ENCODE measurements at regions not wholly inside any gene's neighbourhood (a gene's known extent, or its start where the extent isn't known, plus 50 kb on each side); places are given as distances from the start of the nearest gene placed in this dataset.

DNA sequence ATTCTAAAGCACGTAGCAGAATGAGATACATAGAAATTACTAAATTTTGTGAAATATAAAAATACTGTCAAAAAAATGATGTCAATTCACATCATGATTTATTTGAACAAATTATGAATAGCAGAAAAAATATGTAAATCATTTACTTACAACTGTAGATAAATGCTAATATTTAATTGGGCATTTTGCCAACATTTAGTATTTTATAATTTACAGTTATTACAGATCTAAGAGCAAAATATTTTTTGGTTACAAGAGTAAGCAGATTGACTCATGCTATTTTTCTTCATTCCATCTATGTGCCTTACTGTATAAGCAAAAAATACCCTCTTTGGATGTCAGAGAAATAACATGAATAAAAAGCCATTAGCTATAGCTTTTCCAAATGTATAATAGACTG lies 282.3 kb upstream of the RGS18 start:
- FAIRE-seq = no peak
- in situ Hi-C loops (cut with MboI) = no loop called here

More for the DNA sequence above, 282.3 kb upstream of the RGS18 start:
- H3K27ac ChIP-seq (ENCODE audit: control insufficient read depth, insufficient read depth) = no peak overlapping the region
- no peaks in the 10 kb centered on the region for H3K36me3 ChIP-seq (ENCODE audit: control insufficient read depth in 2 of 2, insufficient read depth in 2 of 2, low read length in 1 of 2)
- H3K4me3 ChIP-seq = no peak overlapping the region
- H3K27me3 ChIP-seq (replicated peaks in 1 of 2; ENCODE audit: control insufficient read depth in 2 of 2, insufficient read depth in 2 of 2, low read length in 1 of 2) = no peaks in the 10 kb centered on the region
- H3K9me3 ChIP-seq (replicated peaks; ENCODE audit: control insufficient read depth, insufficient read depth, low read length) = no peaks in the 10 kb centered on the region
- TF ChIP-seq TCF12 (IDR thresholded peaks at IDR 0.05; ENCODE audit: low read depth, low read length) = no peak
- TF ChIP-seq, protein P1, sequence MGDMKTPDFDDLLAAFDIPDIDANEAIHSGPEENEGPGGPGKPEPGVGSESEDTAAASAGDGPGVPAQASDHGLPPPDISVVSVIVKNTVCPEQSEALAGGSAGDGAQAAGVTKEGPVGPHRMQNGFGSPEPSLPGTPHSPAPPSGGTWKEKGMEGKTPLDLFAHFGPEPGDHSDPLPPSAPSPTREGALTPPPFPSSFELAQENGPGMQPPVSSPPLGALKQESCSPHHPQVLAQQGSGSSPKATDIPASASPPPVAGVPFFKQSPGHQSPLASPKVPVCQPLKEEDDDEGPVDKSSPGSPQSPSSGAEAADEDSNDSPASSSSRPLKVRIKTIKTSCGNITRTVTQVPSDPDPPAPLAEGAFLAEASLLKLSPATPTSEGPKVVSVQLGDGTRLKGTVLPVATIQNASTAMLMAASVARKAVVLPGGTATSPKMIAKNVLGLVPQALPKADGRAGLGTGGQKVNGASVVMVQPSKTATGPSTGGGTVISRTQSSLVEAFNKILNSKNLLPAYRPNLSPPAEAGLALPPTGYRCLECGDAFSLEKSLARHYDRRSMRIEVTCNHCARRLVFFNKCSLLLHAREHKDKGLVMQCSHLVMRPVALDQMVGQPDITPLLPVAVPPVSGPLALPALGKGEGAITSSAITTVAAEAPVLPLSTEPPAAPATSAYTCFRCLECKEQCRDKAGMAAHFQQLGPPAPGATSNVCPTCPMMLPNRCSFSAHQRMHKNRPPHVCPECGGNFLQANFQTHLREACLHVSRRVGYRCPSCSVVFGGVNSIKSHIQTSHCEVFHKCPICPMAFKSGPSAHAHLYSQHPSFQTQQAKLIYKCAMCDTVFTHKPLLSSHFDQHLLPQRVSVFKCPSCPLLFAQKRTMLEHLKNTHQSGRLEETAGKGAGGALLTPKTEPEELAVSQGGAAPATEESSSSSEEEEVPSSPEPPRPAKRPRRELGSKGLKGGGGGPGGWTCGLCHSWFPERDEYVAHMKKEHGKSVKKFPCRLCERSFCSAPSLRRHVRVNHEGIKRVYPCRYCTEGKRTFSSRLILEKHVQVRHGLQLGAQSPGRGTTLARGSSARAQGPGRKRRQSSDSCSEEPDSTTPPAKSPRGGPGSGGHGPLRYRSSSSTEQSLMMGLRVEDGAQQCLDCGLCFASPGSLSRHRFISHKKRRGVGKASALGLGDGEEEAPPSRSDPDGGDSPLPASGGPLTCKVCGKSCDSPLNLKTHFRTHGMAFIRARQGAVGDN (IDR thresholded peaks at IDR 0.05) = no peak
- TF ChIP-seq BMI1 (IDR thresholded peaks at IDR 0.05; ENCODE audit: borderline replicate concordance) = no peak
- TF ChIP-seq FOXM1 (IDR thresholded peaks at IDR 0.05; ENCODE audit: low read depth, low read length) = no peak
- TF ChIP-seq, protein P2, sequence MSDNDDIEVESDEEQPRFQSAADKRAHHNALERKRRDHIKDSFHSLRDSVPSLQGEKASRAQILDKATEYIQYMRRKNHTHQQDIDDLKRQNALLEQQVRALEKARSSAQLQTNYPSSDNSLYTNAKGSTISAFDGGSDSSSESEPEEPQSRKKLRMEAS (IDR thresholded peaks at IDR 0.05; ENCODE audit: low read depth, low read length) = no peak
- TF ChIP-seq, protein P3, sequence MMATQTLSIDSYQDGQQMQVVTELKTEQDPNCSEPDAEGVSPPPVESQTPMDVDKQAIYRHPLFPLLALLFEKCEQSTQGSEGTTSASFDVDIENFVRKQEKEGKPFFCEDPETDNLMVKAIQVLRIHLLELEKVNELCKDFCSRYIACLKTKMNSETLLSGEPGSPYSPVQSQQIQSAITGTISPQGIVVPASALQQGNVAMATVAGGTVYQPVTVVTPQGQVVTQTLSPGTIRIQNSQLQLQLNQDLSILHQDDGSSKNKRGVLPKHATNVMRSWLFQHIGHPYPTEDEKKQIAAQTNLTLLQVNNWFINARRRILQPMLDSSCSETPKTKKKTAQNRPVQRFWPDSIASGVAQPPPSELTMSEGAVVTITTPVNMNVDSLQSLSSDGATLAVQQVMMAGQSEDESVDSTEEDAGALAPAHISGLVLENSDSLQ (IDR thresholded peaks at IDR 0.05) = no peak
- no peak for TF ChIP-seq RAD21 (IDR thresholded peaks at IDR 0.05; ENCODE audit: insufficient read depth, low read depth, low read length)
- TF ChIP-seq ATF7 (IDR thresholded peaks at IDR 0.05; ENCODE audit: low read depth) = no peak
- TF ChIP-seq, protein P4, sequence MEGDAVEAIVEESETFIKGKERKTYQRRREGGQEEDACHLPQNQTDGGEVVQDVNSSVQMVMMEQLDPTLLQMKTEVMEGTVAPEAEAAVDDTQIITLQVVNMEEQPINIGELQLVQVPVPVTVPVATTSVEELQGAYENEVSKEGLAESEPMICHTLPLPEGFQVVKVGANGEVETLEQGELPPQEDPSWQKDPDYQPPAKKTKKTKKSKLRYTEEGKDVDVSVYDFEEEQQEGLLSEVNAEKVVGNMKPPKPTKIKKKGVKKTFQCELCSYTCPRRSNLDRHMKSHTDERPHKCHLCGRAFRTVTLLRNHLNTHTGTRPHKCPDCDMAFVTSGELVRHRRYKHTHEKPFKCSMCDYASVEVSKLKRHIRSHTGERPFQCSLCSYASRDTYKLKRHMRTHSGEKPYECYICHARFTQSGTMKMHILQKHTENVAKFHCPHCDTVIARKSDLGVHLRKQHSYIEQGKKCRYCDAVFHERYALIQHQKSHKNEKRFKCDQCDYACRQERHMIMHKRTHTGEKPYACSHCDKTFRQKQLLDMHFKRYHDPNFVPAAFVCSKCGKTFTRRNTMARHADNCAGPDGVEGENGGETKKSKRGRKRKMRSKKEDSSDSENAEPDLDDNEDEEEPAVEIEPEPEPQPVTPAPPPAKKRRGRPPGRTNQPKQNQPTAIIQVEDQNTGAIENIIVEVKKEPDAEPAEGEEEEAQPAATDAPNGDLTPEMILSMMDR (IDR thresholded peaks at IDR 0.05 in 2 of 3, conservative IDR thresholded peaks at IDR 0.05 in 1 of 3; ENCODE audit: control insufficient read depth in 2 of 3, extremely low read depth in 1 of 3, insufficient read depth in 1 of 3, low read depth in 3 of 3, low read length in 3 of 3) = no peak
- no peak for TF ChIP-seq STAT3 (IDR thresholded peaks at IDR 0.05; ENCODE audit: low read depth, low read length)
- TF ChIP-seq ZSCAN29 (IDR thresholded peaks at IDR 0.05) = no peak
- no peak for TF ChIP-seq HDAC2 (IDR thresholded peaks at IDR 0.05)
- no peak for TF ChIP-seq KLF5 (IDR thresholded peaks at IDR 0.05; ENCODE audit: partially characterized antibody)
- no peak for TF ChIP-seq CHD1 (IDR thresholded peaks at IDR 0.05; ENCODE audit: low read depth, low read length)
- TF ChIP-seq NBN (IDR thresholded peaks at IDR 0.05) = no peak
- H3K9ac ChIP-seq (ENCODE audit: control insufficient read depth, insufficient read depth, low read length) = no peak overlapping the region
- H3K4me1 ChIP-seq (ENCODE audit: control insufficient read depth, insufficient read depth, low read length) = no peaks in the 10 kb centered on the region
- H3K4me2 ChIP-seq (ENCODE audit: control insufficient read depth, insufficient read depth) = no peak overlapping the region
- intact Hi-C loops (cut with micrococcal nuclease; ENCODE audit: unreplicated experiment) = no loop called here
- ChIA-PET POLR2A (no interaction called here), RAD21 (ENCODE audit: unreplicated experiment) (no interaction called here), SMC1A (ENCODE audit: uncharacterized antibody, unreplicated experiment) (no interaction called here), CTCF (no interaction called here)
- 0% methylated on average over 1 of the region's 1 CpG for WGBS (ENCODE audit: insufficient coverage, insufficient replicate concordance, low lambda C conversion rate, missing lambda C conversion rate)
- no peaks in the 10 kb centered on the region for H4K20me1 ChIP-seq (ENCODE audit: control insufficient read depth, insufficient read depth)
- no TSS peak for BruUV-seq (replicated peaks)
- no peak for DNase-seq (ENCODE audit: low read depth, low spot score)
- no peaks in the 10 kb centered on the region for H3K79me2 ChIP-seq (ENCODE audit: control insufficient read depth, insufficient read depth, low read length)
- no peak overlapping the region for H2AFZ ChIP-seq (ENCODE audit: control insufficient read depth, low read depth, low read length)
- ATAC-seq = no peak

All from GM12878 (cell line).